IPS DF 6.9 (cell line): ENCODE measurements at regions not wholly inside any gene's neighbourhood (a gene's known extent, or its start where the extent isn't known, plus 50 kb on each side); places are given as distances from the start of the nearest gene placed in this dataset.

Experiments
- DNase-seq: peaks from one replicate; pipeline ENCODE4 v3.0.0-alpha.2; 2013; ENCODE audit warnings: low read depth, low spot score
- H3K27ac ChIP-seq: one replicate; pipeline ENCODE4 v1.5.1; 2013; ENCODE audit warnings: low read length, control low read depth
- H3K27me3 ChIP-seq: 2 replicates; pipeline ENCODE4 v1.6.1; 2013; ENCODE audit warnings: mild to moderate bottlenecking, low read length; ENCODE audit not compliant: control insufficient read depth, insufficient read depth
- H3K36me3 ChIP-seq: 2 replicates; pipeline ENCODE4 v1.6.1; 2013; ENCODE audit warnings: low read length; ENCODE audit not compliant: control insufficient read depth, insufficient read depth
- H3K4me1 ChIP-seq: 2 replicates; pipeline ENCODE4 v1.6.1; 2013; ENCODE audit warnings: low read length; ENCODE audit not compliant: control insufficient read depth, insufficient read depth
- H3K4me3 ChIP-seq: 2 replicates; pipeline ENCODE4 v1.5.1; 2013; ENCODE audit warnings: mild to moderate bottlenecking, low read length
- H3K9me3 ChIP-seq: 2 replicates; pipeline ENCODE4 v1.6.1; 2013; ENCODE audit warnings: low read length, inconsistent platforms; ENCODE audit not compliant: control insufficient read depth, insufficient read depth
- WGBS: extraction: QIAGEN DNeasy Blood & Tissue Kit; methylation state at CpG from one replicate; pipeline ENCODE4 v1.1.7; 2013; ENCODE audit warnings: mixed read lengths, missing lambda C conversion rate; ENCODE audit not compliant: insufficient read length, insufficient coverage; 5-methylcytosine and 5-hydroxymethylcytosine counted together

DNA sequence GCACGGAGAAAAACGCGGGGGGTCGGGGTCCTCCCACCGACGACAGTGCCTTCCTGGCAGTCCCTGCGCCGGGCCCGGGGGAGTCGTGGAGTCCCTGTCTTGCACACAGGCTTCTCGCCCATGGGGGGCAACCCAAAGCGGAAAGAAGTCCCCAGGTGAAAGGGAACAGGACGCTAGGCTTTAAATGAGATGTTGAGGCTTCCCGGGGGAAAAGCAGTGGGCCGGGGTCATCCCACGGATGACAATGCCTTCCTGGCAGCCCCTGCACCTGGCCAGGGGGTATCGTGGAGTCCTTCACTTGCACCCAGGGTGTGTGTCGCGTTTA is 162.9 kb upstream of the ALG10B start:
- Histone ChIP-seq H3K9me3 (peaks cover 37% of the 10 kb centered on the region), H3K4me1 (no peaks in the 10 kb centered on the region), H3K36me3 (no peaks in the 10 kb centered on the region; the same call in 1 of the 2 replicates), H3K4me3 (no peak overlapping the region), H3K27me3 (no peaks in the 10 kb centered on the region), H3K27ac (no peak overlapping the region)
- no peak for DNase-seq
- WGBS = no CpG with 5 or more reads among the region's 19 CpGs

DNA sequence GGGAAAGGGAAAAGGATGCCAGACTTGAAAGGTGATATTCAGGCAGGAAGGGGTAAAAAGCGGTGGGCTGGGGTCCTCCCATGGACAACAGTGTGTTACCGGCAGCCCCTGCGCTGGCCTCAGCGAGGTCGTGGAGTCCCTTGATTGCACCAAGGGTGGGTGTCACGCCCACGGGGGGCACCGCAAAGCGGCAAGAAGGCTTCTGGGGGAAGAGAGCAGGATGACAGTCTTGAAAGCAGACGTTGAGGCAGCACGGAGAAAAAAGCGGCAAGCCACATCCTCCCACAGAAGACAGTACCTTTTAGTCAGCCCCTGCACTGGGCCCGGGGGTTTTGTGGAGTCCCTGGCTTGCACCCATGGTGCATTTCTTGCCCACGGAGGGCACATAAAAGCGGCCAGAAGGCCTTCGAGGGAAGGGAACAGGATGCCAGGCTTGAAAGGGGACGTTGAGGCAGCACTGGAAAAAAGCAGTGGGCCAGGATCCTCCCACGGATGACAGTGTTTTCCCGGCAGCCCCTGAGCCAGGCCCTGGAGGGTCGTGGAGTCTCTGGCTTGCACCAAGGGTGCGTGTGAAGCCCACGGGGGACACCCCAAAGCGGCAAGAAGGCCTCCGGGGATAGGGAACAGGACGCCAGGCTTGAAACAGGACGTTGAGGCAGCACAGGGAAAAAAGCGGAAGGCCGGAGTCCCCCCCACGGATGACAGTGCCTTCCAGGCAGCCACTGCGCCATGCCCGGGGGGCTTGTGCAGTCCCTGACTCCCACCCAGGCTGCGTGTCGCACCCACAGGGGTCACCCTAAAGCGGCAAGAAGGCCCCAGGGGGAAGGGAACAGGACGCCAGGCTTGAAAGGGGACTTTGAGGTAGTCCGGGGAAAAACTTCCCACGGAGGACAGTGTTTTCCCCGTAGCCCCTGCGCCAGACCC is 162.2 kb upstream of the ALG10B start:
- no CpG with 5 or more reads among the region's 39 CpGs for WGBS
- Histone ChIP-seq H3K27me3 (no peaks in the 10 kb centered on the region), H3K36me3 (no peaks in the 10 kb centered on the region; the same call in 1 of the 2 replicates), H3K9me3 (peaks cover 34% of the 10 kb centered on the region), H3K4me1 (no peaks in the 10 kb centered on the region), H3K4me3 (no peak overlapping the region), H3K27ac (no peak overlapping the region)
- no peak for DNase-seq

DNA sequence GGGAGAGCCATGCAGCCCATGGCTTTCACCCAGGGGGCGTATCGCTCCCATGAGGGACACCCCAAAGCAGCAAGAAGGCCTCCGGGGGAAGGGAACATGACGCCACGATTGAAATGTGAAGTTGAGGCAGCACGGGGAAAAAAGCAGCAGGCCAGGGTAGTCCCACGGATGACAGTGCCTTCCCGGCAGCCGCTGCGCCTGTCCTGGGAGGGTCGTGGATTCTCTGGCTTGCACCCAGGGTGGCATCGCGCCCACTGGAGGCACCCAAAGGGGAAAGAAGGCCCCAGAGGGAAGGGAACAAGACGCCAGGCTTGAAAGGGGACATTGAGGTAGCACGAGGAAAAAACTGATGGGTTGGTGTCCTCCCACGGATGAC is 161.6 kb upstream of the ALG10B start:
- DNase-seq = no peak
- WGBS = no CpG with 5 or more reads among the region's 16 CpGs
- H3K4me3 ChIP-seq = no peak overlapping the region
- H3K27ac ChIP-seq = no peak overlapping the region
- H3K4me1 ChIP-seq = no peaks in the 10 kb centered on the region
- no peaks in the 10 kb centered on the region; the same call in 1 of the 2 replicates for H3K36me3 ChIP-seq
- no peaks in the 10 kb centered on the region for H3K27me3 ChIP-seq
- peaks cover 38% of the 10 kb centered on the region for H3K9me3 ChIP-seq

DNA sequence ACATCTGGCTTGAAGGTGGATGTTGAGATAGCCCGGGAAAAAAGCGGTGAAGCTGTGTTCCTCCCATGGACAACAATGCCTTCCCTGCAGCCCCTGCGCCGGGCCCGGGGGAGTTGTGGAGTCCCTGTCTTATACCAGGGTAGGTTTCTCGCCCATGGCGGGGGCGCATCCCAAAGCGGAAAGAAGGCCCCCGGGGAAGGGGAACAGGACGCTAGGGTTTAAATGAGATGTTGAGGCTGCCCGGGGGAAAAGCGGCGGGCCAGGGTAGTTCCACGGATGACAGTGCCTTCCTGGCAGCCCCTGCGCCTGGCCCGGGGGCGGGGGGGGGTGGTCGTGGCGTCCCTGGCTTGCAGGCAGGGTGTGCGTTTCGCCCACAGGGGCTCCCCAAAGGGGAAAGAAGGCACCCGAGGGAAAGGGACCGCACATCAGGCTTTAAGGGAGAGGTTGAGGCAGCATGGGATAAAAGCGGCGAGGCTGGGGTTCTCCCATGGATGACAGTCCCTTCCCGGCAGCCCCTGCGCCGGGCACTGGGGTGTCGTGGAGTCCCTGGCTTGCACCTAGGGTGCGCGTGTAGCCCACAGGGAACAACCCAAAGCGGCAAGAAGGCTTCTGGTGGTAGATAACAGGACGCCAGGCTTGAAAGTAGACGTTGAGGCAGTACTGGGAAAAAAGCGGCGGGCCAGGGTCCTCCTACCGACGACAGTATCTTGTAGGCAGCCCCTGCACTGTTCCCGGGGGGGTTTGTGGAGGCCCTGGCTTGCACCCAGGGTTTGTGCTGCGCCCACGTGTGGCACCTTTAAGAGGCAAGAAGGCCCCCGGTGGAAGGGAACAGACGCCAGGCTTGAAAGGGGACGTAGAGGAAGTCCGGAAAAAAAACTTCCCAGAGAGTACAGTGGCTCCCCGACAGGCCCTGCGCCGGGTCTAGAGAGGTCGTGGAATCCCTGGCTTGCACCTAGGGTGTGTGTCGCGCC is 160.8 kb upstream of the ALG10B start:
- no peaks in the 10 kb centered on the region for H3K4me1 ChIP-seq
- H3K4me3 ChIP-seq = no peak overlapping the region
- H3K27me3 ChIP-seq = no peaks in the 10 kb centered on the region
- DNase-seq = no peak
- no CpG with 5 or more reads among the region's 52 CpGs for WGBS
- H3K36me3 ChIP-seq = no peaks in the 10 kb centered on the region; the same call in 1 of the 2 replicates
- no peak overlapping the region for H3K27ac ChIP-seq
- H3K9me3 ChIP-seq = peaks cover 31% of the 10 kb centered on the region

- WGBS = no CpG with 5 or more reads among the region's 39 CpGs
- Histone ChIP-seq H3K27me3 (no peaks in the 10 kb centered on the region), H3K4me1 (no peaks in the 10 kb centered on the region), H3K36me3 (no peaks in the 10 kb centered on the region; the same call in 1 of the 2 replicates), H3K27ac (no peak overlapping the region), H3K9me3 (peaks cover 30% of the 10 kb centered on the region), H3K4me3 (no peak overlapping the region)
- DNase-seq = no peak
Observed at GRCh38 chr12:38156497-38157245, 159.9 kb upstream of the ALG10B start.

GRCh38 chr12:38157274-38157932 is 159.2 kb upstream of the ALG10B start:
- H3K27me3 ChIP-seq = no peaks in the 10 kb centered on the region
- no CpG with 5 or more reads among the region's 39 CpGs for WGBS
- no peak for DNase-seq
- no peaks in the 10 kb centered on the region; the same call in 1 of the 2 replicates for H3K36me3 ChIP-seq
- H3K4me1 ChIP-seq = no peaks in the 10 kb centered on the region
- H3K9me3 ChIP-seq = peaks cover 29% of the 10 kb centered on the region
- H3K27ac ChIP-seq = no peak overlapping the region
- H3K4me3 ChIP-seq = no peak overlapping the region

DNA sequence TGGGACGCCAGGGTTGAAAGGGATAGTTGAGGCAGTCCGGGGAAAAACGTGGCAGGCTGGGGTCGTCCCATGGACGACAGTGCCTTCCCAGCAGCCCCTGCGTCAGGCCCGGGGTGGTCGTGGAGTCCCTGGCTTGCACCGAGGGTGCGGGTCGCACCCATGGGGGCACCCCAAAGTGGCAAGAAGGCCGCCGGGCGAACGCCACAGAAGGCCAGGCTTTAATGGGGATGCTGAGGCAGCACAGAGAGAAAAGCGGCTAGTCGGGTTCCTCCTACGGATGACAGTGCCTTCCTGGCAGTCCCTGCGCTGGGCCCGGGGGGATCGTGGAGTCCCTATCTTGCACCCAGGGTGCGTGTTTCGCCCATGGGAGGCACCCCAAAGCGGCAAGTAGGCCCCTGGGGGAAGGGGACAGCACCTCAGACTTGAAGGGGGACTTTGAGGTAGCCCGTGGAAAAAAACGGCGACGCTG is 158.6 kb upstream of the ALG10B start:
- H3K27ac ChIP-seq = no peak overlapping the region
- no peaks in the 10 kb centered on the region for H3K4me1 ChIP-seq
- H3K27me3 ChIP-seq = no peaks in the 10 kb centered on the region
- H3K36me3 ChIP-seq = no peaks in the 10 kb centered on the region; the same call in 1 of the 2 replicates
- H3K4me3 ChIP-seq = no peak overlapping the region
- no CpG with 5 or more reads among the region's 28 CpGs for WGBS
- DNase-seq = no peak
- H3K9me3 ChIP-seq = peaks cover 26% of the 10 kb centered on the region

- Histone ChIP-seq H3K9me3 (peaks cover 29% of the 10 kb centered on the region), H3K4me3 (no peak overlapping the region), H3K4me1 (no peaks in the 10 kb centered on the region), H3K36me3 (no peaks in the 10 kb centered on the region; the same call in 1 of the 2 replicates), H3K27ac (no peak overlapping the region), H3K27me3 (no peaks in the 10 kb centered on the region)
- no peak for DNase-seq
- no CpG with 5 or more reads among the region's 32 CpGs for WGBS
Observed at GRCh38 chr12:38158428-38159091, 158.0 kb upstream of the ALG10B start.

DNA sequence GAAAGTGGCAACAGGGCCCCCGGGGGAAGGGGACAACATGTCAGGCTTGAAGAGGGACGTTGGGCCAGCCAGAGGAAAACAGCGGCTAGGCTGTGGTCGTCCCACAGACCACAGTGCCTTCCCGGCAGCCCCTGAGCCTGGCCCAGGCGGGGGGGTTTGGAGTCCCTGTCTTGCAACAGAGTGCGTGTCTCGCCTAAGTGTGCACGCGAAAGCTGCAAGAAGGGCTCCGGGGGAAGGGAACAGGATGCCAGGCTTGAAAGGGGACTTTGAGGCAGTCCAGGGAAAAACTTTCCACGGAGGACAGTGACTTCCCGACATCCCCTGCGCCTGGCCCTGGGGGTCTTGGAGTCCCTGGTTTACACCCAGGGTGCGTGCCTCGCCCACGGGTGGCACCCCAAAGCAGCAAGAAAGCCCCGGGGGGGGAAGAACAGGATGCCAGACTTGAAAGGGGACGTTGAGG is 157.5 kb upstream of the ALG10B start:
- H3K4me1 ChIP-seq = no peaks in the 10 kb centered on the region
- WGBS = no CpG with 5 or more reads among the region's 19 CpGs
- no peaks in the 10 kb centered on the region for H3K27me3 ChIP-seq
- H3K36me3 ChIP-seq = no peaks in the 10 kb centered on the region; the same call in 1 of the 2 replicates
- H3K27ac ChIP-seq = no peak overlapping the region
- no peak overlapping the region for H3K4me3 ChIP-seq
- DNase-seq = no peak
- peaks cover 29% of the 10 kb centered on the region for H3K9me3 ChIP-seq
